GM04503 (cell line): ENCODE measurements at regions not wholly inside any gene's neighbourhood (a gene's known extent, or its start where the extent isn't known, plus 50 kb on each side); places are given as distances from the start of the nearest gene placed in this dataset.
"Not testable (repeated sequence)": the region's sequence is repeated elsewhere in the genome, so short reads cannot be mapped to it uniquely, and the experiment has no call there.

Source experiments
- DNase-seq: peaks from one replicate; pipeline ENCODE4 v3.0.0-alpha.2; 2012; ENCODE audit warnings: low read depth

DNA sequence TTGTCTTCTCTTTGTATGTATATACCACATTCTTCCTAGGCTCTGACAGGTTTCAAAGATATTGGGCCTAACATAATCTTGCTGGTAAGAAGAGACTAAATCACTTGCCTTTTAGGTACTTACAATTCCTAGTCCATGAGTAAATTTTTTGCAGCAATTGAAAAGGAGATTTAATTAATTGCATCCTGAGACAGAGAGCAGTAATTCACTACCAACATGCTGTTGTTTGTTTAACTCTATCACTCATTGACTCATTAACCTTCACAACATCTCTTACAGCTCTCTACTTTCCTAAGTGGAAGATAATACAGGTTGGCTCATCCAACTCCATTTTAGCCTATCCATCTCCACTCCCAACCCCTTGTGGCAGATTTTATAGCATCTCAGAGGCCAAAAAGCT, 280.4 kb downstream of the ALDH8A1 start:
- DNase-seq, result no peak

GRCh38 chr6:134667111-134667510, 282.8 kb downstream of the ALDH8A1 start:
- no peak for DNase-seq

DNA sequence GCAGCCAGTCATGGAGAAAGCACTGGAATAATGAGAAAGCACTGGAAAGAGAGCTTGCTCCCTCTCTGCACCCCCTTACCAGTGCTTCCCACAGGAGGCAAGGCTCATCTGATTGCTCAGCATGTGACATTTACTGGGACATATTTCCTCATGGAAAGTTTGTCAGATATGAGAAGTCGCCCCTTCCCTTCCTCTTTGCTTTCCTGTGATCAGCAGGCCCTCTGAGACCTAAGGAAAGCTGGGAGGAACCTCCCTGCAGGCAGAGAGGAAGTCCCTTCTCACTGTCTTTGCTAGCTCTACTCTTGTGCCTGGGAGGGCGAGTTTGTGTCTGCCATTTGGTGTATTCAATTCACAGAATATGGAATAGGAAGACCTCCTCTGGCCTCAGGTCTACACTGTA, 283.8 kb downstream of the ALDH8A1 start:
- DNase-seq, result no peak

DNA sequence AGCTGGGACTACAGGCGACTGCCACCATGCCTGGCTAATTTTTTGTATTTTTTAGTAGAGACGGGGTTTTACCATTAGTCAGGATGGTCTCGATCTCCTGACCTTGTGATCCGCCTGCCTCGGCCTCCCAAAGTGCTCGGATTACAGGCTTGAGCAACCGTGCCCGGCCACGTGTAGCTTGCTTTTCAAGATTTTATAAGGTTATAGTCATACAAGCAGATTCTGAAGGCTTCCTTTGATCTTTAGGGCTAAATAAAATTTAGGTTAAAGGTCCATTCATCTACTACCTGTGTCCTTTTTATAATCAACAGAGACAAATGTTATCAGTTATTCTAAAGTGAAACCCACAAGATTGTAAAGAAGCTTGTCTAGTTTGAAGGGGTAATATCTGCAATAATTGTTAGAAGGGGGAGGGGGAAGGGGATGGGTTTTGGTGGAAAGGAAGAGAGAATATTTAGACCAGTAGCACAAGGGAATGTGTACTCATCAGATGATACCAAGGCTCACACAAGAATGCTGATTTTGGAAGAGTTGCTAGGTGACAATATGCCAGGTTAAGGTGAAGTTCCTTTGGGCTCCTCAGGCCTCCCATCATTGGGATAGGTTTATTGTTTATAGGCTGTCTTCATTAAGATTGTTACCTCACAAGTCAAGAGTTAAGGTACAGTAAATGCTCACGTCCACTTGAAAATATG, 284.7 kb downstream of the ALDH8A1 start:
- DNase-seq, result no peak

- DNase-seq, result no peak
Observed at GRCh38 chr6:134663800-134664535, 285.9 kb downstream of the ALDH8A1 start.

GRCh38 chr6:134663356-134663755, 286.5 kb downstream of the ALDH8A1 start:
- no peak for DNase-seq

DNA sequence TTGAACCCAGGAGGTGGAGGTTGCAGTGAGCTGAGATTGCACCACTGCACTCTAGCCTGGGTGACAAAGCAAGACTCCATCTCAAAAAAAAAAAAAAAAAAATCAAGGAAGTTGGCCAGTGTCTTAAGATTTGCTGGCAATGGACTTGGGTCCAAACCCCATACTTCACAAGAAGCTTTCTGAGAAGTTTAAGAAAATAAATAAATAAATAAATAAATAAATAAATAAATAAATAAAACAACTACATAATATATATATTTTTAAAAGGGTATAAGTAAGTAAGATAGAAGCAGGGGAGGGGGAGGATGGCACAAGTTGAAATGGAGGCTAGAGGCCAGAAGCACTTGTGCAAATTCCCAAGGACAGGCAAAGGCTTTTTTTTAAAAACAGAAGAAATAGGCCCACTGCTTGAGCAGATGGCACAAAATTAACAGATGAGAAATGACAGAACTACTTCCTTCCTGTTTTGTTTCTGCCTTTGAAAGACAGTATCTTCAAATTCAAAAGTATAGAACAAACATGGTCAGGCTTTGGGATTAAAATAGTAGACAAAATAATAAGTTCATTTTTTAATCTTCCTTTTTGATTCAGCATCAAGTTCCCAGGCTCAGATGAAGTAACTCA, 287.7 kb downstream of the ALDH8A1 start:
- no peak for DNase-seq

DNA sequence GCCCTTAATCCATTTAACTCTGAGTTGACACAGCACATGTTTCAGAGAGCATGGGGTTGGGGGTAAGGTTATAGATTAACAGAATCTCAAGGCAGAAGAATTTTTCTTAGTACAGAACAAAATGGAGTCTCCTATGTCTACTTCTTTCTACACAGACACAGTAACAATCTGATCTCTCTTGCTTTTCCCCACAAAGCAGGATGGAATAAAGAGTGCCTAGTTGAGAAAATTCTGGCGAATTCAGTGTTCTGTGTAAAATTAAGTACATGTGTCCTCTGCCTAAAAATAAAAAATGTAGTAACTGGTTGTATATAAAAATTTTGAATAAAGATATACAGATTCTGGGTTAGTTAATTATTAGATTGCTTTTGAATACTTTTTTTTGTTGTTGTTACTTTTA, 290.0 kb downstream of the ALDH8A1 start:
- not testable (repeated sequence) for DNase-seq

DNA sequence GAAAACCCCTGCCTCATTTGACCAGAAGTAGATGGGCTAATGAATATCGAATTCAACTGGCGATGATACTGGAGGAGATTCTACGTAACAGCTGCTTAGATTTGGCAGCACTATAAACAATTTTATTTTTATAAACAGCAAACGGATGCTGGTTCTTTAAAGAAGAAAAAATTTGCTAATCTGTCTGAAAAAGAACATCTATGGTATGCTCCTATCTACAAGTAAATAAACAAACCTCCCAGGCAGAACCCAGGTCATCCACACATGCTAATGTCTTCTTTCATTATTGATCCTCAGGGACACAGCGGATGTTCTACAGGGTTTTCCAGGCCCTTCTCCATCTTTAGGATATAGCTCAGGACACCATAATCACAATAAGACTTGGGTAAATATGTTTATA, 291.3 kb downstream of the ALDH8A1 start:
- DNase-seq, result no peak

GRCh38 chr6:134657751-134658527, 292.0 kb downstream of the ALDH8A1 start:
- no peak for DNase-seq

- DNase-seq, result no peak
Observed at GRCh38 chr6:134657343-134657742, 292.6 kb downstream of the ALDH8A1 start.

DNA sequence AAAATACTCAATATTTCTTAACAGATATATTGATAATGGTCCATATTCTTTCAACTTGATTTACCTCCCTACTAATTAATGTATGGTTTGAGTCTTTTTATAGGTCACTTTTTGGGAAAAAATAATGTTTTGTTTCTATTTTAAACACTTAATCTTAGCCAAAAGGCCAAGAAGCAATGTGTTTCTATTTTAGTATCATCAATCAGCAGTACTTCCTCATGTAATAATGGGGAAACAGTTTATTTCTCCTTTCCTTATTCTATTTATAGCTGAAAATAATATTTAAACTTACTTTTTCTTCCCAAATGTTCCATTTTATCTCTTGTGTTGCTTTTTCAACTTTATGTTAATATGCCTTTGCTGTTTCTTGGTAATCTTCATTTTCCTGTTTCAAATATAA, 295.1 kb downstream of the ALDH8A1 start:
- no peak for DNase-seq

GRCh38 chr6:134651519-134651918, 298.4 kb downstream of the ALDH8A1 start:
- DNase-seq, result no peak

GRCh38 chr6:134647861-134648260, 302.0 kb downstream of the ALDH8A1 start:
- DNase-seq, result peak; percentile 49

GRCh38 chr6:134642819-134643218, 307.1 kb downstream of the ALDH8A1 start:
- DNase-seq, result no peak

DNA sequence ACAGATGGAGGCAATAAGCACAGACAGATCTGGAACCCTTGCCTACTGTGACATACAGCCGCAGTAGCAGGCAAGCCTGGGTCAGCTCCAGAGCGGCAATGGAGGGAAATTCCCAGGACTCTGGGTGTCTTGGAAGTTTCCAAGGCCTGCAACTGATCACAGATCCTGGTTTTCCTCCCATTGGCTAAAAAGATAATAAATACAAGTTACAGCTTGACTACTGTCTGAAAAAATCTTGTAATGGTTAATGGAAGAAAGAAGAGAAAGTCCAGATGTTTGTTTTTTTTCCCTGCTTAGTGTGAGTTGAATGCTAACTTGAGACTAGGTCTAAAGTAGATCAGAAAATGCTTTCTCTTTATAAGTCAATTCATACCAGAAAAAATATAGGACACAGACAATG, 307.6 kb downstream of the ALDH8A1 start:
- DNase-seq, result no peak

DNA sequence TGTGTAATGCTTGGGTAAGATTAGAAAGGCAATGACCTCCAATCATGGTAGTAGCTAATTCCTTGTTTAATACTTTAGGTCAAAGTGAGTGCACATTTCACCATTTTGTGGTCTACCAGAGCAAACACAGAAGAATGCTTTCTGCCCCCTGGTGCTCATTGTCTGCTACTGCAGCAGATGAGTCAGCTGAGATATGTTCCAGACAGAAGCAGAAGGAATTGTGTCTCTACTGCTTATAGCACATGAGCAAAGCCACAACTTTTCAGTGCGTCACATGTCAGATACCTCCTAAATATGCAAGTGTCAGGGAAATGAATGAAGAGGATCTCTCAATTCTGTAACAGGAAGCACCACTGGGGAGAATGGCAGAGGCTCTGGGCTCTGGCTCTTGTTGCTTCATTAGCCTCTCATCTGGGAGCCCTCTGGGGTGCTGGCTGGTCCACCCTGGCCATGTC, 308.9 kb downstream of the ALDH8A1 start:
- DNase-seq, result peak; percentile 82

DNA sequence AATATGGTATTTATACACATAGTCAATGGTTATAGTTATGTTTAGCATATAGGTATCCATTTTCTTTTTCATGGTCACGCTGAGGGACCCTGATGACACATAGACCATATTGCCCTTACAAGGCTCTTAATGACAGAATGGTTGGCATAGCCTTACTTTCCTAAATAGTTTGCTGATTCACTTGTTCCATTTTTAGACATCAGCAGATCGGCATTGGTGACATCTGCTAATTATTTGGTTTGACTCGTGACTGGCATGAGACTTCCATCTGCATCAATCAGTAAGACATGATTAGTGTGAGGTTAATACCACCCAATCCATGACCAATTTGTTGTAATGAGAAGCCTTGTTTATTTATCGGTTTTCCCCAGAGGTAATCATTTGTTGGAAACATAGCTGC, 309.7 kb downstream of the ALDH8A1 start:
- DNase-seq, result no peak

DNA sequence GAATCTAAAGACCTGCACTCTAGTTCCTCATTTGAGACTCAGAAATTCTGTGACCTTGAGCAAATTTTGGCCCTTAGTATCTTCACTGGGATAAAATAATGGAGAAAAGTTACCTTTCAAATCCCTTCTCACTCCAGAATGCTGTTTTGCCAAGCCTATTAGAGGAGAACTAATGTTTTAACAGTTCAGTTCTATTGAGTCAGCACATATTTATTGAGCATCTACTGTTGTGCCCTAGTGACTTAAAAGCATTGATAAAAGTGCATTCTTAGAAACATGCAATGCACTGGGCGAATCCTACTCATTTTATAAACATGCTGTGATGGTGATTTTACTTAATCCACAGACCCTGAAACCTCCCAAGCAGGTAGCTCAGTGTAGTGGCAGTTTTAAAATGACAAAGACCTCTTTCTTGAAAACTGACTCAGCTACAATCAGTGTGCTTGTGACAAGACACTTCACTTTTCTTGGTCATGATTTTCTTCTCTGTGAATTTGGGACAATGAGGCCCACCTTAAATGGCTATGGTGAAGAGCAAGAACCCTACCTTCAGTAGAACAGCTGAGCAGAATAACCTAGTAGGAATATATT, 312.0 kb downstream of the ALDH8A1 start:
- no peak for DNase-seq

GRCh38 chr6:134637282-134637681, 312.6 kb downstream of the ALDH8A1 start:
- DNase-seq, result no peak

DNA sequence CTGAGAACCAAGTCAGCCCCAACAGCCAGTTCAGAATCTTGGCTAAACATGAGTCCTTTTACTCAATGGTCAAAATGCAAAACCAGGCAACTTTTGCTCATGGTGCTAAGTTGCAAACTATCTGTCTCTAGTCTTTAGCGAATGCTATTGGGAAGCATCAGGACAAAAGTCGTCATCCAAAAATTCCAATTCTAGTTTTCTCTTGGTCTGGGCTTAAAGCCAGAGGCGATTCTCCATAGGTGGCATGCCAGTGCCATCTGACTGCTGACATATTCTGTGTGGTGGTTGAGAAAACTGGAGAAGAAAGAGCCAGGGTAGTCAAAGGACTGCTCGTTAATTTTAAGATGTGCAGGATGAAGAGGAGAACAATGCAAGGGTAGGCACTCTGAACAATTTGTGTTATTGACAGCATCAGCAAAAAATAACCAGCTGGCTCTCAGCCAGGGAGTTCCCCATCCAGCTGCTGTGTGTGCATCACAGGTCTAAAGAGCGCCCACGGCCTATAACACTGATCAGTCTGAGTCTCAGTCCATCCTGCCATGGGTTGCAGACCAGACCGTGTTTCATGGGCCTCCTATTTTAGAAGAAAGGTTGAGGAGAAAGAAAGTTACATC, 313.6 kb downstream of the ALDH8A1 start:
- no peak for DNase-seq

DNA sequence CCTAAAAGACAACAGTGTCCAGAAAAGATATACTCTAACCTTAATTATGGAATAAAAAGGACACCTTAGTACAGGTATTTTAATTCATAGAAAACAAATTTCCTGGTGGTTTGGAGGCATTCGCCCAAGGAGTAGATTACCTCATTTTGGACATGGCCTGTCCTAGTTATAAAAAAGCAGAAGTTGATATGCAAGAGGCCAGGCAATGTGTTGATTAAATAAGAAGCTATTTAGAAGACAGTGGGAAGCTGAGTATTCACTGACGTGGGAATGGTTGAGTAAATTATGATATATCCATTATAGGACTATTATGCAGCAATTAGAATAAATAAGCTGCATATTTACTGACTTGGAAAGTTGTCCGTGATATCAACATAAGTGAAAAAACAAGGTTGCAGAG, 314.9 kb downstream of the ALDH8A1 start:
- DNase-seq, result no peak
